ENCODE measurements at regions not wholly inside any gene's neighbourhood (a gene's known extent, or its start where the extent isn't known, plus 50 kb on each side); places are given as distances from the start of the nearest gene placed in this dataset.

- TF ChIP-seq, protein P1, sequence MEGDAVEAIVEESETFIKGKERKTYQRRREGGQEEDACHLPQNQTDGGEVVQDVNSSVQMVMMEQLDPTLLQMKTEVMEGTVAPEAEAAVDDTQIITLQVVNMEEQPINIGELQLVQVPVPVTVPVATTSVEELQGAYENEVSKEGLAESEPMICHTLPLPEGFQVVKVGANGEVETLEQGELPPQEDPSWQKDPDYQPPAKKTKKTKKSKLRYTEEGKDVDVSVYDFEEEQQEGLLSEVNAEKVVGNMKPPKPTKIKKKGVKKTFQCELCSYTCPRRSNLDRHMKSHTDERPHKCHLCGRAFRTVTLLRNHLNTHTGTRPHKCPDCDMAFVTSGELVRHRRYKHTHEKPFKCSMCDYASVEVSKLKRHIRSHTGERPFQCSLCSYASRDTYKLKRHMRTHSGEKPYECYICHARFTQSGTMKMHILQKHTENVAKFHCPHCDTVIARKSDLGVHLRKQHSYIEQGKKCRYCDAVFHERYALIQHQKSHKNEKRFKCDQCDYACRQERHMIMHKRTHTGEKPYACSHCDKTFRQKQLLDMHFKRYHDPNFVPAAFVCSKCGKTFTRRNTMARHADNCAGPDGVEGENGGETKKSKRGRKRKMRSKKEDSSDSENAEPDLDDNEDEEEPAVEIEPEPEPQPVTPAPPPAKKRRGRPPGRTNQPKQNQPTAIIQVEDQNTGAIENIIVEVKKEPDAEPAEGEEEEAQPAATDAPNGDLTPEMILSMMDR (IDR thresholded peaks at IDR 0.05; ENCODE audit: low read depth, low read length), result no peak
- no peak for TF ChIP-seq EZH2phosphoT487 (IDR thresholded peaks at IDR 0.05; ENCODE audit: low read depth)
These were observed 813.7 kb upstream of the CNTN5 start for GRCh38 chr11:98207086-98207485.

Data from OCI-LY3 (cell line).